ENCODE measurements at regions not wholly inside any gene's neighbourhood (a gene's known extent, or its start where the extent isn't known, plus 50 kb on each side); places are given as distances from the start of the nearest gene placed in this dataset.

DNA sequence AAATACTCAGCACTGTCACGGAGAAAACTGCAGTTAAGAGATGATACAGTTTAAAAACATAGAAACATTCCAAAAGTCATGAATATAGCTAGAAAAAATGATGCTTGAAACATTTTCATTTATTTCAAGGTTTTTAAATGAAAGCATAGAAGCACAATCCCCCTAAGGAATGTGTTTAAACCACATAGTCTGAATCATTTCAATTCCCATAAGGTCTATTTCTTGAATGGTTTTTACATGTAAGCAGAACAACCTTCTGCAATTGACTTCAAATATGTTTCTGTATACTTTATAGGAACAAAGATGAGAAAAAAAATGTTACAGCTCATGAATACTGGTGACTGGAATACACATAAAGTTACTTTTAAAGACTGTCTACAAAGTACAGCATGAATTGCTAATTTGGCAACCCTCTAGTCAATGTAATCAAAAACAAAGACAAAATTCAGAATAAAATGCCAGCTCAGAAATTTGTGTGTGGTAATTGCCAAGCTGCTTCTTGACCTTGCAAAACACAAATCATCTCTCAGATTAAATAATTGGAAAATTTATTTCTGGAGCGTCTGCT is 886.4 kb upstream of the ADGRL3 start:
- H3K27me3 ChIP-seq: no peaks in the 10 kb centered on the region
- H3K27ac ChIP-seq: no peak overlapping the region
- H3K36me3 ChIP-seq: no peaks in the 10 kb centered on the region
- no peak overlapping the region for H3K4me3 ChIP-seq
- WGBS: 57% methylated on average over 2 of the region's 2 CpGs
- H3K4me1 ChIP-seq: no peaks in the 10 kb centered on the region
- TF ChIP-seq EP300 (IDR thresholded peaks at IDR 0.05): no peak
- TF ChIP-seq POLR2AphosphoS5 (IDR thresholded peaks at IDR 0.05): no peak
- TF ChIP-seq, protein P1, sequence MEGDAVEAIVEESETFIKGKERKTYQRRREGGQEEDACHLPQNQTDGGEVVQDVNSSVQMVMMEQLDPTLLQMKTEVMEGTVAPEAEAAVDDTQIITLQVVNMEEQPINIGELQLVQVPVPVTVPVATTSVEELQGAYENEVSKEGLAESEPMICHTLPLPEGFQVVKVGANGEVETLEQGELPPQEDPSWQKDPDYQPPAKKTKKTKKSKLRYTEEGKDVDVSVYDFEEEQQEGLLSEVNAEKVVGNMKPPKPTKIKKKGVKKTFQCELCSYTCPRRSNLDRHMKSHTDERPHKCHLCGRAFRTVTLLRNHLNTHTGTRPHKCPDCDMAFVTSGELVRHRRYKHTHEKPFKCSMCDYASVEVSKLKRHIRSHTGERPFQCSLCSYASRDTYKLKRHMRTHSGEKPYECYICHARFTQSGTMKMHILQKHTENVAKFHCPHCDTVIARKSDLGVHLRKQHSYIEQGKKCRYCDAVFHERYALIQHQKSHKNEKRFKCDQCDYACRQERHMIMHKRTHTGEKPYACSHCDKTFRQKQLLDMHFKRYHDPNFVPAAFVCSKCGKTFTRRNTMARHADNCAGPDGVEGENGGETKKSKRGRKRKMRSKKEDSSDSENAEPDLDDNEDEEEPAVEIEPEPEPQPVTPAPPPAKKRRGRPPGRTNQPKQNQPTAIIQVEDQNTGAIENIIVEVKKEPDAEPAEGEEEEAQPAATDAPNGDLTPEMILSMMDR (IDR thresholded peaks at IDR 0.05): no peak
- TF ChIP-seq POLR2A (IDR thresholded peaks at IDR 0.05): no peak
- no peak for DNase-seq (ENCODE audit: low spot score in 2 of 2)
- no peaks in the 10 kb centered on the region for H3K9me3 ChIP-seq

DNA sequence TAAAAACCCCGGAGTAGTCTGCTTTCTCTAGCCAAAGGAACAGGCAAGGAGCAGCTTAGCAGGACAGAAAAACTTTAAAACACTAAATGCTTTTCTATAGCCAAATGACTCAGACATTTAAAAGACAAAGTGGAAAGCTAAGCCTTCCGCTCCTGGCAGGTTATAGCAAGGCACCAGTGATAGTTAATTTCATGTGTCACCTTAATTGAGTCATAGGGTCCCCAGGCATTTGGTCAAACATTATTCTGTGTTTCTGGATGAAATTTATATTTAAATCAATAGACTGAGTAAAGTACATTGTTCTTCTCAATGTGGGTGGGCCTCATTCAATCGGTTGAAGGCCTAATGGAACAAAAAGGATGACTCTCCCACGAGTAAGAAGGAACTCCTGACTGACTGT is 885.7 kb upstream of the ADGRL3 start:
- DNase-seq (ENCODE audit: low spot score in 2 of 2): no peak
- H3K27me3 ChIP-seq: no peaks in the 10 kb centered on the region
- WGBS: 54% methylated on average over 4 of the region's 4 CpGs
- no peak for TF ChIP-seq POLR2A (IDR thresholded peaks at IDR 0.05)
- TF ChIP-seq, protein P1 (IDR thresholded peaks at IDR 0.05): no peak
- TF ChIP-seq POLR2AphosphoS5 (IDR thresholded peaks at IDR 0.05): no peak
- no peak for TF ChIP-seq EP300 (IDR thresholded peaks at IDR 0.05)
- H3K27ac ChIP-seq: no peak overlapping the region
- H3K9me3 ChIP-seq: no peaks in the 10 kb centered on the region
- H3K36me3 ChIP-seq: no peaks in the 10 kb centered on the region
- H3K4me1 ChIP-seq: no peaks in the 10 kb centered on the region
- no peak overlapping the region for H3K4me3 ChIP-seq

GRCh38 chr4:60315586-60315985 is 884.5 kb upstream of the ADGRL3 start:
- no peaks in the 10 kb centered on the region for H3K27me3 ChIP-seq
- no peak overlapping the region for H3K4me3 ChIP-seq
- 83% methylated on average over 2 of the region's 2 CpGs for WGBS
- H3K27ac ChIP-seq: no peak overlapping the region
- DNase-seq (ENCODE audit: low spot score in 2 of 2): no peak
- TF ChIP-seq EP300 (IDR thresholded peaks at IDR 0.05) (no peak), POLR2A (IDR thresholded peaks at IDR 0.05) (no peak), POLR2AphosphoS5 (IDR thresholded peaks at IDR 0.05) (no peak)
- TF ChIP-seq, protein P1 (IDR thresholded peaks at IDR 0.05): no peak
- H3K4me1 ChIP-seq: no peaks in the 10 kb centered on the region
- H3K9me3 ChIP-seq: no peaks in the 10 kb centered on the region
- H3K36me3 ChIP-seq: no peaks in the 10 kb centered on the region

DNA sequence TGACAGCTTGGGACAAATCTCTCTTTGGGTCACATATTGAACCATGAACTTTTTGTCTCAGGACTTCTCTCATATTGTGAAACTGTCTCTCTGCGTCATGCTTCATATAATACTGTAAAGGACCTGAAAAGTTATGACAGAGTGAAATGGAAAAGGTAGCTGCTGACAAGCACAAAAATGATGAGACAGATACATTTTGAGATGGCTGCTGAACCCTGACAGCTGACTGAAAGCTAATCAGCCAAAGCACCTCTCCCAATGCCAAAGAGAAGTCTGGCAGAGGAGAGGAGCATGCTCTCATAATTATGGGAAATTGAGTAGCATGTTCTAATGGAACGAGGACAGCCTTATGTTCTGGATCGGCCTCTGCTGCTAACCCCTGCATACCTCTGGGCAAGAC is 873.4 kb upstream of the ADGRL3 start:
- H3K9me3 ChIP-seq: no peaks in the 10 kb centered on the region
- H3K27ac ChIP-seq: no peak overlapping the region
- no peaks in the 10 kb centered on the region for H3K4me1 ChIP-seq
- DNase-seq (ENCODE audit: low spot score in 2 of 2): no peak
- 72% methylated on average over 3 of the region's 3 CpGs for WGBS
- no peak for TF ChIP-seq POLR2AphosphoS5 (IDR thresholded peaks at IDR 0.05)
- no peak for TF ChIP-seq POLR2A (IDR thresholded peaks at IDR 0.05)
- no peak for TF ChIP-seq EP300 (IDR thresholded peaks at IDR 0.05)
- TF ChIP-seq, protein P1 (IDR thresholded peaks at IDR 0.05): no peak
- no peak overlapping the region for H3K4me3 ChIP-seq
- H3K36me3 ChIP-seq: no peaks in the 10 kb centered on the region
- no peaks in the 10 kb centered on the region for H3K27me3 ChIP-seq

- DNase-seq (ENCODE audit: low spot score in 2 of 2): no peak
- Histone ChIP-seq H3K9me3 (no peaks in the 10 kb centered on the region), H3K4me3 (no peak overlapping the region), H3K27me3 (no peaks in the 10 kb centered on the region), H3K27ac (no peak overlapping the region), H3K4me1 (no peaks in the 10 kb centered on the region), H3K36me3 (no peaks in the 10 kb centered on the region)
- TF ChIP-seq POLR2A (IDR thresholded peaks at IDR 0.05) (no peak), EP300 (IDR thresholded peaks at IDR 0.05) (no peak), POLR2AphosphoS5 (IDR thresholded peaks at IDR 0.05) (no peak)
- TF ChIP-seq, protein P1 (IDR thresholded peaks at IDR 0.05): no peak
- WGBS: 43% methylated on average over 1 of the region's 1 CpG
Measured at GRCh38 chr4:60327651-60328050, 872.5 kb upstream of the ADGRL3 start.
